PC-9 (cell line): ENCODE measurements at regions not wholly inside any gene's neighbourhood (a gene's known extent, or its start where the extent isn't known, plus 50 kb on each side); places are given as distances from the start of the nearest gene placed in this dataset.

ENCODE experiments used
- BruUV-seq: library from RNA; stranded (reverse); fragments of 400-500 nt; replicated peaks from 2 replicates; lab custom pipeline; 2021; lab: Mats Ljungman, UMichigan
- CTCF ChIA-PET: fragments of 300-600 bp; sonication (Branson Sonifier 250); formaldehyde crosslinking; loops from one replicate; lab custom pipeline; 2022; ENCODE audit warnings: antibody characterized with exemption; lab: Charles Lee
- POLR2A ChIA-PET: fragments of 300-600 bp; sonication (Branson Sonifier 250); formaldehyde crosslinking; loops from one replicate; lab custom pipeline; 2022; ENCODE audit warnings: antibody characterized with exemption; ENCODE audit not compliant: unreplicated experiment; lab: Charles Lee
- DNase-seq, 2 experiments: peaks; one replicate each; pipeline versions ENCODE4 v3.0.0 to v3.0.0-alpha.2; 2015 to 2022; ENCODE audit warnings: mixed read lengths in 1 of 2
- H2AFZ ChIP-seq: fragments of 200-600 bp; sonication (generic); 2 replicates; pipeline ENCODE4 v1.8.1; 2017; ENCODE audit warnings: antibody characterized with exemption
- H3F3A ChIP-seq: fragments of 200-600 bp; sonication (generic); 2 replicates; pipeline ENCODE4 v1.8.1; 2017; ENCODE audit warnings: antibody characterized with exemption, mild to moderate bottlenecking, low read depth; ENCODE audit not compliant: insufficient read depth
- H3K27ac ChIP-seq: fragments of 200-600 bp; sonication (generic); 2 replicates; pipeline ENCODE4 v1.6.1; 2016; ENCODE audit warnings: mixed run types
- H3K27me3 ChIP-seq: fragments of 200-600 bp; sonication (generic); 2 replicates; pipeline ENCODE4 v1.6.1; 2016; ENCODE audit warnings: low read depth, mixed run types; ENCODE audit not compliant: insufficient read depth
- H3K36me3 ChIP-seq: fragments of 200-600 bp; sonication (generic); 2 replicates; pipeline ENCODE4 v1.6.1; 2016; ENCODE audit warnings: low read depth, mixed run types
- H3K4me1 ChIP-seq: fragments of 200-600 bp; sonication (generic); replicated peaks from 2 replicates; pipeline ENCODE4 v1.6.1; 2016; ENCODE audit warnings: mixed run types; ENCODE audit not compliant: insufficient read depth
- H3K4me2 ChIP-seq: fragments of 200-600 bp; sonication (generic); 2 replicates; pipeline ENCODE4 v1.6.1; 2017; ENCODE audit warnings: mixed run types
- H3K4me3 ChIP-seq: fragments of 200-600 bp; sonication (generic); 2 replicates; pipeline ENCODE4 v1.6.1; 2016; ENCODE audit warnings: mixed run types
- H3K79me2 ChIP-seq: fragments of 200-600 bp; sonication (generic); 2 replicates; pipeline ENCODE4 v1.6.1; 2017; ENCODE audit warnings: low read depth, mixed run types
- H3K9me2 ChIP-seq: fragments of 200-600 bp; sonication (generic); 2 replicates; pipeline ENCODE4 v1.8.1; 2017; ENCODE audit warnings: mild to moderate bottlenecking; ENCODE audit not compliant: insufficient read depth
- H3K9me3 ChIP-seq: fragments of 200-600 bp; sonication (generic); 2 replicates; pipeline ENCODE4 v1.8.1; 2016; ENCODE audit warnings: low read depth; ENCODE audit not compliant: insufficient read depth
- H4K20me1 ChIP-seq: fragments of 200-600 bp; sonication (generic); 2 replicates; pipeline ENCODE4 v1.8.1; 2017; ENCODE audit not compliant: insufficient read depth
- EZH2 ChIP-seq: fragments of 200-600 bp; sonication (generic); IDR thresholded peaks from 2 replicates; pipeline ENCODE4 v1.8.0; 2017; ENCODE audit warnings: antibody characterized with exemption, low read depth
- intact Hi-C: fragments of 100-400 bp; cut with micrococcal nuclease; formaldehyde crosslinking; loops from one replicate; pipeline ENCODE4 v1.10.0; 2022; ENCODE audit not compliant: unreplicated experiment
- TF ChIP-seq, protein P1 (sequence below): fragments of 200-600 bp; sonication (generic); conservative IDR thresholded peaks from 2 replicates; pipeline ENCODE4 v1.6.1; 2017; ENCODE audit warnings: mixed run types, antibody characterized with exemption, mild to moderate bottlenecking, moderate library complexity

DNA sequence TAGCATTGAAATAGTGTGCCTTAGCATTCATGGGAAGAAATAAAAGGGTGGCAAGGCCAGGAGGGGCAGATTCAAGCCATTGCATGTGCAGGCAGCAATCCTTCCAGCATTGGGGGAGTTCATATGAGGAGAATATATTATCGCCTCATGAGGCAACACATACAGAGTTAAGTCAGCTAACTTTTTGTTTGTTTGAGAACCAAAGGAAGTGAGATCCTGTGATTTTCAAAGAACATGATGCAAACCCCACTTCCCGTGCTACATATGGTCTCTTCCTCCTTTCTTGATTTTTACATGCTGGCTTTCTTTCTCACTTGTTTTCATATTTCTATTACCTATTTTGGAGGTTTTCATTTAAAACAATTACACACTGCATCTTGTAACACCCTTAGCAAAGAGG, 579.7 kb upstream of the ARID1B start:
- TF ChIP-seq, protein P1, sequence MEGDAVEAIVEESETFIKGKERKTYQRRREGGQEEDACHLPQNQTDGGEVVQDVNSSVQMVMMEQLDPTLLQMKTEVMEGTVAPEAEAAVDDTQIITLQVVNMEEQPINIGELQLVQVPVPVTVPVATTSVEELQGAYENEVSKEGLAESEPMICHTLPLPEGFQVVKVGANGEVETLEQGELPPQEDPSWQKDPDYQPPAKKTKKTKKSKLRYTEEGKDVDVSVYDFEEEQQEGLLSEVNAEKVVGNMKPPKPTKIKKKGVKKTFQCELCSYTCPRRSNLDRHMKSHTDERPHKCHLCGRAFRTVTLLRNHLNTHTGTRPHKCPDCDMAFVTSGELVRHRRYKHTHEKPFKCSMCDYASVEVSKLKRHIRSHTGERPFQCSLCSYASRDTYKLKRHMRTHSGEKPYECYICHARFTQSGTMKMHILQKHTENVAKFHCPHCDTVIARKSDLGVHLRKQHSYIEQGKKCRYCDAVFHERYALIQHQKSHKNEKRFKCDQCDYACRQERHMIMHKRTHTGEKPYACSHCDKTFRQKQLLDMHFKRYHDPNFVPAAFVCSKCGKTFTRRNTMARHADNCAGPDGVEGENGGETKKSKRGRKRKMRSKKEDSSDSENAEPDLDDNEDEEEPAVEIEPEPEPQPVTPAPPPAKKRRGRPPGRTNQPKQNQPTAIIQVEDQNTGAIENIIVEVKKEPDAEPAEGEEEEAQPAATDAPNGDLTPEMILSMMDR = no peak
- no peak for TF ChIP-seq EZH2
- no peaks in the 10 kb centered on the region for H3K9me3 ChIP-seq
- BruUV-seq = no TSS peak
- H3K27me3 ChIP-seq = no peaks in the 10 kb centered on the region
- no peaks in the 10 kb centered on the region for H3K79me2 ChIP-seq
- H2AFZ ChIP-seq = no peak overlapping the region
- ChIA-PET POLR2A (no interaction called here), CTCF (no interaction called here)
- H3F3A ChIP-seq = no peaks in the 10 kb centered on the region
- no peak overlapping the region for H3K27ac ChIP-seq
- DNase-seq = no peak
- intact Hi-C loops = no loop called here
- H4K20me1 ChIP-seq = no peaks in the 10 kb centered on the region
- no peaks in the 10 kb centered on the region for H3K4me1 ChIP-seq
- H3K4me2 ChIP-seq = no peak overlapping the region
- H3K36me3 ChIP-seq = no peaks in the 10 kb centered on the region
- H3K4me3 ChIP-seq = no peak overlapping the region
- H3K9me2 ChIP-seq = no peaks in the 10 kb centered on the region

DNA sequence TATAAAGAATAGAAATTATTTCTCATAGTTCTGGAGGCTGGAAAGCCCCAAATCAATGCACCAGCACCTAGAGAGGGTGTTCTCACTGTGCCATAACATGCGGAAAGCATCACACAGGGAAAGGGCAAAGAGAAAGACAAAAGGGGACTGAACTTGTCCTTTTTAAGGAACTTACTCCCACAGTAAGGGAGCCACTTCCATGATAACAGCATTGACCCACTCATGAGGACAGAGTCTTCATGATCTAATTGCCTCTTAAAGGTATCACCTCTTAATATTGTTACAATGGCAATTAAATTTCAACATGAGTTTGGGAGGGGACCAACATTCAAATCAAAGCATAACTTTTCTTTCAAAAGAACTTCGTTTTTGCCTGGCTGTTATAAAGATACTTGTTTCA, 582.2 kb upstream of the ARID1B start:
- no peaks in the 10 kb centered on the region for H3K27me3 ChIP-seq
- no TSS peak for BruUV-seq
- no peak overlapping the region for H2AFZ ChIP-seq
- no peaks in the 10 kb centered on the region for H3K9me2 ChIP-seq
- no peak overlapping the region for H3K27ac ChIP-seq
- CTCF ChIA-PET = no interaction called here
- no peaks in the 10 kb centered on the region for H3K9me3 ChIP-seq
- intact Hi-C loops = no loop called here
- no peak for DNase-seq
- POLR2A ChIA-PET = interaction anchor here (0.6 kb wide), 1 partner anchor 683 kb away, joined by 4 read pairs; no protein-coding TSS in a partner anchor
- no peaks in the 10 kb centered on the region for H4K20me1 ChIP-seq
- H3K4me2 ChIP-seq = no peak overlapping the region
- no peak overlapping the region for H3K4me3 ChIP-seq
- TF ChIP-seq, protein P1 = no peak
- TF ChIP-seq EZH2 = no peak
- H3K36me3 ChIP-seq = no peaks in the 10 kb centered on the region
- no peaks in the 10 kb centered on the region for H3K4me1 ChIP-seq
- no peaks in the 10 kb centered on the region for H3K79me2 ChIP-seq
- no peaks in the 10 kb centered on the region for H3F3A ChIP-seq

- Histone ChIP-seq H3K79me2 (no peaks in the 10 kb centered on the region), H3K4me1 (no peaks in the 10 kb centered on the region), H3K9me3 (no peaks in the 10 kb centered on the region), H3K27me3 (no peaks in the 10 kb centered on the region), H3K4me3 (no peak overlapping the region), H4K20me1 (no peaks in the 10 kb centered on the region), H3F3A (no peaks in the 10 kb centered on the region), H3K27ac (no peak overlapping the region), H2AFZ (no peak overlapping the region), H3K36me3 (no peaks in the 10 kb centered on the region), H3K4me2 (no peak overlapping the region), H3K9me2 (no peaks in the 10 kb centered on the region)
- no TSS peak for BruUV-seq
- TF ChIP-seq, protein P1 = no peak
- no peak for TF ChIP-seq EZH2
- CTCF ChIA-PET = no interaction called here
- intact Hi-C loops = no loop called here
- DNase-seq = no peak
- POLR2A ChIA-PET = no interaction called here
These were observed 583.8 kb upstream of the ARID1B start for GRCh38 chr6:156193381-156193780.
